ENCODE measurements at regions not wholly inside any gene's neighbourhood (a gene's known extent, or its start where the extent isn't known, plus 50 kb on each side); places are given as distances from the start of the nearest gene placed in this dataset.

DNA sequence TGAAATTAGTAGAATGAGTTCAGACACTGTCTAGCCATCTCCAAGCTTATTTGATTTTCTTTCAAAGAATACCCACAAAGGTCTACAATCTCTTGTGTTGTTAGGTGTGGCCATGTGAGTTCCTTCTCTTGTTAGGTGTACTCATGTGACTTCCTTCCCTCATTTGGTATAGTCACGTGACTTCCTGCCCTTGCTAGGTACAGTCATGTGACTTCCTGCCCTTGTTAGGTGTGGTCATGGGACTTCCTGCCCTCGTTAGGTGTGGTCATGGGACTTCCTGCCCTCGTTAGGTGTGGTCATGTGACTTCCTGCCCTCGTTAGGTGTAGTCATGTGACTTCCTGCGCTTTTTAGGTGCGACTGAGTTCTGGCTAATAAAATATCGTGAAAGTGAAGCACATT, 179.6 kb downstream of the TMX1 start:
- no peak for TF ChIP-seq HDGF (IDR thresholded peaks at IDR 0.05; ENCODE audit: borderline replicate concordance)
- no peak for TF ChIP-seq ARNT (IDR thresholded peaks at IDR 0.05)
- TF ChIP-seq LEF1 (IDR thresholded peaks at IDR 0.05; ENCODE audit: borderline replicate concordance) = no peak
- TF ChIP-seq PKNOX1 (IDR thresholded peaks at IDR 0.05) = no peak
- TF ChIP-seq BHLHE40 (IDR thresholded peaks at IDR 0.05; ENCODE audit: borderline replicate concordance) = no peak
- no peak for TF ChIP-seq SP1 (IDR thresholded peaks at IDR 0.05)
- TF ChIP-seq FOXK2 (IDR thresholded peaks at IDR 0.05) = no peak
- TF ChIP-seq FOXM1 (IDR thresholded peaks at IDR 0.05; ENCODE audit: borderline replicate concordance) = no peak
- TF ChIP-seq SUZ12 (IDR thresholded peaks at IDR 0.05) = no peak
- no peak for TF ChIP-seq TARDBP (IDR thresholded peaks at IDR 0.05)
- no peak for TF ChIP-seq ELF4 (IDR thresholded peaks at IDR 0.05)
- TF ChIP-seq L3MBTL2 (conservative IDR thresholded peaks at IDR 0.05) = no peak
- TF ChIP-seq FOXA1 (IDR thresholded peaks at IDR 0.05) = no peak
- TF ChIP-seq NFRKB (IDR thresholded peaks at IDR 0.05) = no peak

Measured in HEK293T (cell line).